GM18907 (cell line): ENCODE measurements at regions not wholly inside any gene's neighbourhood (a gene's known extent, or its start where the extent isn't known, plus 50 kb on each side); places are given as distances from the start of the nearest gene placed in this dataset.

Source experiments
- ATAC-seq: cut with Tn5 transposase; IDR thresholded peaks from one replicate; pipeline ENCODE4 v1.9.1; 2021; ENCODE audit warnings: mild to moderate bottlenecking, moderate library complexity; ENCODE audit not compliant: unreplicated experiment

DNA sequence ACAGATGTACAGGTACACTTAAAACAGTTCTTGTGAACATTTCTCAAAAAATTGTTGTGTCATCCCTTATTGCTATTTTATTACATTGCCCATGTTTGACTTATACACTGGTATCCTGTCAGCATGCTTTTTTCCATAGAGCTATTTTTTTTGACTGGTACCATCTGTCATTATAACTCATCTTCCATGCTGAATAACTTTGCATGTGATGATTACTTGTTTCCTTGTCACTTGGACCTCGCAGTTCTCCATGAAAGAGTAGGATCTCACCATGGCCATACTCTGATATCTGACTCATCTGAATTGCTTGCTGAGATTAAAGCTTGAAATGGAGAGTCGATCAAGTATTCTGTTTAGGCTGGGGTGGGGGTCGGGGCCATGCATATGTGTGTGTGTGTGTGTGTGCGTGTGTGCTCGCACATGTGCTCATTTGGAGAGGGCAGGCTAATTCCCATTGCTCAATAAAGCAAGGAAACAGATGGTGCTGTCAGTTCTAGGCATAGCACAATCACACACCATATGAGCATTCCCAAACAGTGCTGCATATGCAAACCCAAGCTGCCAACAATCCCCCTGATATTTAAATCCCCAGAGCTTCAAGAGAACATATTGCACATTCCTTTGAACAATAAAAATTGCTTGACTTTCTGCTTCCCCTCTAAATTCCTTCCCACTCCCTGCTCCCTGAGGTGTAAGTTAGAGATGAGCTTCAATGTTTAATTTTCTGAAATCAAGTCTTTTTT is 62.9 kb downstream of the NHLRC3 start:
- no peak for ATAC-seq

DNA sequence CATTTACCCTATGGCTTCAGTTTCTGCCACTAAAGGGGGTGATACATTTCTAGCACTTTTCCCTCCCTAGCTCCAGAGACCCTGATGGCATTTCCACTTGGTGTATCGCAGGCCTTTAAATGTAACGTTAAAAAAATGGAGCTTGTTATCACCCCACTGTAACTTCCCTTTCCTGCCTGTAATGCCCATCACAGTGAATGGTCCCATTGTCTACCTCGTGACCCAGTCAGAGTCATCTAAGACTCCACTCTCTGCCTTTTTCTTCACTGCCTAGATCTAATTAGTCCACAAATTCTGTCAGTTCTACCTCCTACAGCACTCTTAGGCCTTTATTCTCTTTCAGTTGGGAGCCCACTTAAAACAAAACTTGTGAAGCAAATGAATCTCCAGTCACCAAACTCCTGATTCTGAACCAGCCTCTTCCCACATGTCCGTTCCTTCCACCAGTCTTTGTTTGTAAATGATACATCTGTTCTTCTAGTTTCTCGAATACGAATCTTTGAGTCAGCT is 64.8 kb downstream of the NHLRC3 start:
- no peak for ATAC-seq

DNA sequence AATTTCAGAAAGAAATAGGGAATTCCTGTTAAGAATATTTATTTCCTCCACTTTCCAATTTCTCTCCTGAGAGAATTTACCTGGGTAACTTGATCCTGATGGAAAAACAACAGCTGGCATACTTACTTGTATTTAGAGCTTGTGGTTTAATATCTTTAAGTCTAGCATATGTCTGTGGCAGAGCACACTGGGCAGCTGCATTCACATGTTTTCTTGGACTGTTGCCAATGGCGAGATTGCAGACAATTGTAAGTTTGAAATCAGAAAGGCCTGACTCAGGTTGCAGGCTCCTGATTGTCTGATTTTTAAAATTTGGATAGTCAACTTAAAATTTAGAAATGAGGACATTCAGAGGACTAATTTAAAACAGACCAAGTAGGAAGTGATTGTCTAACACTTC is 66.9 kb downstream of the NHLRC3 start:
- ATAC-seq, result no peak

DNA sequence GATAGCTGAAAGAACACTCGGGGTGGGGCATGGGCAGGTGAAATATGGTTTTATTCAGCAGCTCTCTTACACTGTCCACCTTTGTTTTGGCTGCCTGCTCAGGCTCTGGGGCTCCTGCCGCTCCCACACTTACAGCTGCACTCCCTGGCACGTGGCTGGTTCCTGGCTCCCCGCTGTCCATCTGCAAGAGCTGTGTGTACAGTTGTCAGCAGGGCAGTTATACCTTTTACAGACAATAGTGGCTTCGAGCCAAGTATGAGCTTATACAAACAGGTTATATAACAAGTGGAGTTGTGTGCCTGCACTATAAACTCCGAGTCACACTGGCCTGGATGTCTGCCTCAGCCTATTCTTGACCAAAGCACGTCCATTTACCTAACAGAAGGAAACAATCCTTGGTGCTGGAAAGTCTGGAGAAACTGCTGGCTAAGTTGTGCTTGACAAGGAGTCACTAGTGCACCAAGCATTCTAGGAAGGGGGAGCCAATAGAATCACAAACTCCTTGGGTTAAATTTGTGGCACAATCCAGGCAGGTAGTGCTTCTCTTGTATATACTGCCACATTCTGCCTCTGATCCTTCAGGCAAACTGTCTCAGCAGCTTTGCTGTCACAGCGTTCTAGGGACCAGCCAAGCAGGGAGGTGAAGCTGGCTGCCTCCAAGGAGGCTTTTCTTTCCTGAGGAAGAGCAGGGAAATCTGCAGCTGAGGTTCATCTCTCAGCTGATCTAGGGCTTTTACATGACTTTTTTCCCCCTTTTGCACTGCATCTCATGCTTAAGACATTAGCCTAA is 68.2 kb downstream of the NHLRC3 start:
- no peak for ATAC-seq

DNA sequence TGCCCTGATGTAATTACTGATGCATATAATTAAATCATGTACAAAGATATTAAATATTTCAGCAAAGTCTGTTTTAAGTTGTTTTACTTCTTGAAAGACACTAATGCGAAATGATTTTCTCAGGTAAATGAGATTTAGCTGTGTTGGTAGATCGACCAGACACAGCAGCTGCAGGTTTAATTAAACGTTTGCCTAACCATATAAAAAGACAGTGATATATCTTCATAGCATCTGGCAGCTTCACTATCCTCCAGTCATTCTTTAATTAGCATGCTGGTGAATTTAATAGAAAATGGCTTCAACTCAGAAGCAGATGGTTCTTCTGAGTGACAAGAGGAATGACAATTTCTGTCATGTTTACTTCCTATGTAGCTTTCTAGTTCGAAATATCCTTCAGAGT is 69.3 kb downstream of the NHLRC3 start:
- no peak for ATAC-seq

DNA sequence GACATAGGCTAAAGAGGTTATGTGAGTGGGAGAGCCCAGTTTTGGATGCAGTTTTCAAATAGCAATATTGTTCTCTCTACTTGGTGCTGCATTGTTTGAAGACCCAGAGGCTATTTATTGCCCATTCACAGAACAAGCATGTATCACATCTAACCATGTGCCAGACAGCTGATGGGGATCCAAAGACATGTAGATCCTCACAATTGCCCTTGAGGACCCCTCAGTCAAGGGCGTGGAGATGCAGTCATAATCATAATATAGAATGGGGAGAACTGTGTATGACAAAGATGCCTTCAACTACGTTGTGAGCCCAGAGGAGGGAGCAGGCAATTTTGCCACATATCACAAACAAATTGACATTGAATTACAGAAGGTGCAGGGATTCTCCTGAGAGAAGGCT is 70.5 kb downstream of the NHLRC3 start:
- ATAC-seq, result no peak

DNA sequence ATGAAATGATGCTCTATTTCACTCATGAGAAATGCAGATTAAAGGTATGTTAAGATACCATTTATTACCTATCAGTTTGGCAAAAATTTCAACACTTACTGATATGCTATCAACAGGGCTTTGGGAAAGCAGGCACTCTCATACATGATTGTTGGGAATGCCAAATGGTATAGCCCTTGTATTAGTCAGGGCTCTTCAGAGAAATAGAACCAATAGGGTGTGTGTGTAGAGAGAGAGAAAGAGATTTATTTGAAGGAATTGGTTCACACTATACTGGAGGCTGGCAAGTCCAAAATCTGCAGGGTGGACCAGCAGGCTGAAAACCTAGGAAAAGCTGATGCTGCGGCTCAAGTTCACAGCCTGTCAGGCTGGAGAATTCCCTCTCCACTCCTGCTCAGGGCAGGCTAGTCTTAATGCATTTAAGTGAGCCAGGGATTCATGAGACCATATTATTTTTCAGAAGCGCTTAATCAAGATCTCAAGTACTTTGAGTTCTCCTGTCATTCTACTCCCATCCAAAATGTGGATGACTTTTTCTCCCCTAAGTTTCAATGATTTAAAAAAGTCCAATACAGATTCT is 72.4 kb downstream of the NHLRC3 start:
- no peak for ATAC-seq

DNA sequence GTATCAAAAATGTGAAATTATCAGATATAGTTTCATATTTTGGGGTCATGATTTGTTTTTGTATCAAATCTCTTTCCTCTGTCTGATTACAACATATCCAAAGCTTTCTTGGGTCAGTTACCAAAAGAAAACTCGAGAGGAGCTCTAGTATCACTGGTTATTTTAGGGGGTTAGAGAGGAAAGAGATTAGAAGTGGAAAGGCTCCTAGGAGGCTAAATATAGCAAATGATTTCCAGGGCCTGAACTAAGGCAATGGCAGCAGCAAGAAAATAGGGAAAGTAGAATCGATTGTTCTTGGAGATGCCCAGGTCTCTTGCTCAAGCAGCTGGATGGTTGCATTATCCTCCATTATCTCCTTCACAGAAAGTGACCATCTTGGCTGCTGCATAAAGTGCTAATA is 72.9 kb downstream of the NHLRC3 start:
- no peak for ATAC-seq

DNA sequence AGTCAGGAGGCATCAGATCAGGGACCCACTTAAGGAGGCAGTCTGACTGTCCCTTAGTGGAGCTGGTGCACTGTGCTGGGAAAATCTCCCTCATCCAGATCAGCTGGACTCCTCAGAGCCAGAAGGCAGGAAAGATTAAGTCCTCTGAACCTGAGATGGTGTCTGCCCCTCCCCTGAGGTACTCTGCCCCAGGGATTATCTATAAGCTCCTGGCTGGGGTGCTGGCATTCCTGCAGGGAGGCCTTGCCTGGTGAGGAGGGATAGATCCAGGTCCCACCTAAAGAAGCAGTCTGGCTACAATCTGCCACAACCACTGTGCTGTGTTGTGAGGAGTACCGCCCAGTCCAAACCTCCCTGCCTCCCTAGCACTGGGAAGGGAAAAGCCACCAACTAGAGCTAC is 81.2 kb downstream of the NHLRC3 start:
- ATAC-seq, result no peak

GRCh38 chr13:39123578-39123977 is 85.3 kb downstream of the NHLRC3 start:
- no peak for ATAC-seq

DNA sequence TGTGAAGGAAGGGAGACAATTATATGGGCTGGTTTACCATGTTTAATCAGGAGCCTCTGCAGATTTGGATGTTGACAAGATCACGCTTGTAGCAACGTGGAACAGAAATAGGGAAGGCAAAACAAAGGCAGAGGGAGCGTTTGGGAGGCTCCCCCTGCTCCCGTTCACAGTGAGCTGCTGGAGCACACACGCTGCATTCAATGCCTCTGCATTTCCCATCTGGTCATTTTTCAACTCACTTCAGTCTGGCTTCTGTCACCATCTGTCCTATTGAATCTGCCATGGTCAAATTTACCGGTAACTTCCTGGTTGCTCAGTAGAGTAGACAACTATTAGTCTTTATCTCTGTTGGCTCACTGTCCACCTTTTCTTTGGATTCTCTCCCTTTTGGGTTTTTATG is 91.0 kb downstream of the NHLRC3 start:
- no peak for ATAC-seq

- ATAC-seq, result no peak
Observed at GRCh38 chr13:39130301-39130700, 92.0 kb downstream of the NHLRC3 start.

- ATAC-seq, result no peak
Observed at GRCh38 chr13:39132286-39133230, 94.3 kb downstream of the NHLRC3 start.

DNA sequence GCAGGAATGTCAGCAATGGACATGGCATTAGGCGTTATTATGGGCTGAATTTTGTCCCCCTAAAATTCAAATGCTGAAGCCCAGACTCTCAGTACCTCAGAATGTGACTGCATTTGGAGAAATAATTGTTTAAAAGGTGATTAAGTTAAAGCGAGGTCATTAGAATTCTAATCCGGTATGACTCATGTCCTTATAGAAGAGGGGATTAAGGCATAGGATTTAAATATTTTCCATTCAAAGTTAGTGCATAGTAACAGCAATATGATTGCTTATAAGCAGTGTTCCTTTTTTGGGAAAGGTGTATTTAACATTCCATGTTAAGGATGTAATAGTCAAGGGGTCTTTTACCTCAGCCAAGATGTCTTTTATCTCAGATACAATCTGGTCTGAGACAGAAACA is 95.5 kb downstream of the NHLRC3 start:
- no peak for ATAC-seq

DNA sequence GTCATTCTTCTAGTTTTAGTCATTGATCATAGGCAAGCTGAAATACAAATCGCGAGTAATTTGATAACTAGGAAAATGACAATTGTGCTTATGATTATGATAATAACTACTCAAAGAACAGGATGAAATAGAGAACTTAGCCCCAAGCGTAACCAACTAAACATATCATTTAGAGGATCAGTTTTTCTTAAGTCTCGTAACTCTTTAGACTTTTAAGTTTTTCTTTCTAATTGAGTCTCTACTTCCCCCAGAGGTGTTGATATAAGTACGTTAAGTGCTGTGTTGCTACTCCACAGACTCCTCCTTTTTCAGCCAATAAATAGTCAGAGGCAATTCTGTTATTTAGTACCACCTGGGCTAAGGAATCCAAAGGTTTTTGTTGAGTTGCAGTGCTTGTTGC is 96.3 kb downstream of the NHLRC3 start:
- no peak for ATAC-seq

DNA sequence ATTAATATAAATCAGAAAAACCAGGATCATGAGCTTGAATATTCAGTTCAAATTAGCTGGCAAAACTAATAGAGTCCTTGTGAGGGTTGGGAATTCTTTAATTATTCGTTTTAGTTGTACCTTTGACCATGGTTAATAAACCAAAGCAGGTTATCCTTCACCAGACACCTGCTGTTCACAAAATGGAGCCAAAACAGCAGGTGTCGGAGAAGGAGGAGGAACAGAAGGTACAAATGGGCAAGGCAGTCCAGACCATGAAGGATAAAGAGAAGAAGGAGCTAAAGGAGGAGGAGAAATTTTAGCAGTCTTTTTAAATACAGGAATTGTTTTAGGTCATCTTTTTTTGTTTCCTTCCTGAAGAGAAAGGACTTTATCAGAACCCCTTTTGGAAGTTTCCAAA is 106.1 kb downstream of the NHLRC3 start:
- ATAC-seq, result no peak

DNA sequence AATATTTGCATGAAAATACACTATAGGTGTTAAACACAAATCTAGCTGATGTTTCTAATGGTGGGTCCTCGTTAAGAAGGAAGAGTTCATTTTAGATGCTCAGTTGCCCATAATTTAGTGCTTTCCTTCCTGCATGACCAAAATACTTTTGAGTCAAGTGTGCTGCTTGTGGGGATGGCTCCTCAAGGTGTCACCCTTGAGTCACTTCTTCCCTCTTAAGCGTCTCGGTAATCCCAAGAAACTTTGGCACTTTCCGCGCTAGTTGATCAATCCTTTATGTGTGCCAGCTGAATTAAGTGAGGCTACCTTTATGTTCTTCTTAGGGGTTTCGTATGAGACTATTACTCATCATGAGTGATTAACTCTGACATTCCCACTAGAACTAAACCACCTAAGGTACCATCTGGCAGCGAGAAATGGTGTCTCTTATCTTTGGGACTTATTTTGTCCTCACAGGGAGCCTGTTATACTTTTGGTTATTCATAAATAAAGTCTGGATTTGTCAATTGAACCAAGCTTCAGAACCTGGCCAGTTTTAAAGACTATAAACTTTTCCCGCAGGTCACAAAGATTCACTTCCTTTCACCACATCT is 106.8 kb downstream of the NHLRC3 start:
- no peak for ATAC-seq

DNA sequence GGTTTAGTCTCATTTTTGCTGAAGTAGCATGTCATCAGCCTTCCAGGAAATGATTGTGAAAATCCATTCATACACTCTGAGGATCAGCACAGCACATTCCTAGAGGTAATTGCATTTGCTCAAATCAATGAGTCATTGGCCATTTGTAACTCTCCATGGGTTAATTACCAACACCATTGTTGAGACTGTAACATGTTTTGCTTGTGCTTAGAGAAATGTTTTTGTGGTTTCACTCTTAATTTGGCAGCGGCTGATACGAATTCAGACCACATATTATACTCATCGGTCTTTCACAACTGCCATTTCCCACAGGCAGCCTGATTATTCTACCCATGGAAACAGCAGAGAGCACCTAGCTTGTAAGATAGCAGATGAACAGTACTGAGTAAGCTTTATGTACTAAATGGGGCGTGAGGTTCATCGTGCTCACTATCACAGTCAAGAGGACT is 110.3 kb downstream of the NHLRC3 start:
- no peak for ATAC-seq

GRCh38 chr13:39149896-39150295 is 111.6 kb downstream of the NHLRC3 start:
- no peak for ATAC-seq

GRCh38 chr13:39154041-39154440 is 115.8 kb downstream of the NHLRC3 start:
- no peak for ATAC-seq
